Colon (tissue), 2 donors: ENCODE measurements at regions not wholly inside any gene's neighbourhood (a gene's known extent, or its start where the extent isn't known, plus 50 kb on each side); places are given as distances from the start of the nearest gene placed in this dataset.

ENCODE experiments used
- FAIRE-seq: peaks from 2 replicates; lab custom pipeline; 2012; peaks lifted over from hg19 to GRCh38; lab: Jason Lieb, UNC
- donor health status: control.
- donor health status: control.

DNA sequence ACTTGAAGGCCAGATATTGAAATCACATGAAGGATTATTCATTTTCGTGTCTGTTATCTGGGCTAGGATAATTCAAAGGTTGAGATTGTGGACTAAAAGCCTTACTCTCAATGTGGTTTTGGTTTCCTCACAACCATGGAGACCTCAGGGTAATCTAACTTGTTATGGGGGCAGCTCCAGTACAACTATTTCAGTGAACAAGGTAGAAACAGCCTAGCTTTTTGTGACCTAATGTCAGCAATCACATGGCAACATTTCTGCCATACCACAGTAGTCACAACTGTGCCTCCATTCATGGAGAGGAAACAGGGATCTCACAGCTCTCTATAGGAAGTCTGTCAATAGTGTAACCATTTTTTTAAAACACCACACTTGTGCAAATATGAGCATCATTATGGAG lies 62.4 kb upstream of the RARB start:
- no peak for FAIRE-seq

DNA sequence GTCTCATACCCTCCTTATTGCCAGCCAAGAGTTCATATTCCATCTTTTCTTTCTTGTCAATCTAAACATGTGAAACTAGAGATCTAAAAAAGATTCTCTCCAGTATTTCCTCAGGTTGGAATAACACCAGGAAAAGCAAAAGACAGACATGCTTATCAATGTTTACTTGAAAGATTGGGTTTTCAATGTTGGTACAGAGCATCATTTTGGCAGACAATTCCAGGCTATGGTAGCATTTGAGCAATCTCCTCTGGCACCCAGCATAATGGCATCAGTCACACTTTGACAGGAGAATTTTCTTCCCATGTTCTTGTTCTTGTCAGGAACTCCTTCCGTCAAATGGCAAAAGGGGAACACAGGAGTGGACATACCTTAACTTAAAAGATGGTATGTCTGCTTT lies 61.0 kb upstream of the RARB start:
- no peak for FAIRE-seq

DNA sequence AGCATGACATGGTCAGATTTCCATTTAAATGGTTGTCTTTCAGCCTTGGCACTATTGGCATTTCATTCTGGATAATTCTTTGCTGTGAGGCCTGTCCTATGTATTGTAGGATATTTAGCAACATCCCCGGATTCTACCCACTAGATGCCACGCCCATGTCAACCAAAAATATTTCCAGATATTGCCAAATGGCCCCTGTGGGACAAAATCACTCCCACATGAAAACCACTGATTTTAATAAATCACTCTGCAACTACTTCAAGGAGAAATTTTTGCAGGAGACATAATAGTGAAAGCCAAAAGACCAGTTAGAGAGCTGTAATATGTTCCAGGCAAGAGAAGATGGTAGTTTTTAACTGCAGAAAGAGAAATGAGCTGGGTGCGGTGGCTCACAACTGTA lies 55.9 kb upstream of the RARB start:
- no peak for FAIRE-seq

DNA sequence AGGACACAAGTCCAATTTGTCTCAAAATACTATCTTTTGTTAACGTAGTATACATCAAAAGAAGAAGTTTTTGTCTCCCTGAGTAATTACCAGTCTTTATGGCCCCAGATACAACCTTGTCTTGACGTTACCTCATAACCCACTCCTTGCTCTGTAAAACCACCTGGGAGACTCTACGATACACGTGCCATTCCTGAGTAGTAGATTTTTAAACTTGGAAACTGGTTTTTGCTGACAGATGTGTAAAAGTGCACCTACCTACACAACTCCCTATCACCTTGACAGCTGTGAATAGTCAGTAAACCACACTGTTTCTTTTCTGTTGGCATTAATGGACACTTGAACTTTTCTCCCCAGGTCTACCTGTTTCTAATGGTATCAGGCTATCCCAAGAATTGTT lies 51.7 kb upstream of the RARB start:
- no peak for FAIRE-seq

DNA sequence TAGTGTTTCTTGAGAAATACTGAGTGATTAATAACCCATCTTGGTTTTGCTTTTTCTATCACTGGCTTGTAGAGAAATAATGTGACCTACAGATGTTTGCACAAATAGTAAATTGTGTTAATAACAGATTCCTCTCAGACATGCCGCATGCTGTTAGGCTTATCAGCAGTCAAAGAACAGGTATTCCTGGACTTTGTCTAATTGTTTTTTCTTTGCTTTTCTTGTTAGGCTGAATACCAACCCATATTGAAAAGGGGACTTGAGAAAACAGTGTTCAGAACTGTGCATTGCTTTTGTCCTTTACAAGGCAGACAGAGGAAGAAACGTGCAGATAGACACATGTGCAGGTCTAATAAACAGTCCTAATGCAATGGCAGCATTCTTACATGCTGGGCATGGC lies 51.0 kb upstream of the RARB start:
- no peak for FAIRE-seq
